AG08395 (cell line): ENCODE measurements at regions not wholly inside any gene's neighbourhood (a gene's known extent, or its start where the extent isn't known, plus 50 kb on each side); places are given as distances from the start of the nearest gene placed in this dataset.

ENCODE experiments used
- DNase-seq: peaks from one replicate; pipeline ENCODE4 v3.0.0; 2012; ENCODE audit warnings: mixed read lengths, low spot score

DNA sequence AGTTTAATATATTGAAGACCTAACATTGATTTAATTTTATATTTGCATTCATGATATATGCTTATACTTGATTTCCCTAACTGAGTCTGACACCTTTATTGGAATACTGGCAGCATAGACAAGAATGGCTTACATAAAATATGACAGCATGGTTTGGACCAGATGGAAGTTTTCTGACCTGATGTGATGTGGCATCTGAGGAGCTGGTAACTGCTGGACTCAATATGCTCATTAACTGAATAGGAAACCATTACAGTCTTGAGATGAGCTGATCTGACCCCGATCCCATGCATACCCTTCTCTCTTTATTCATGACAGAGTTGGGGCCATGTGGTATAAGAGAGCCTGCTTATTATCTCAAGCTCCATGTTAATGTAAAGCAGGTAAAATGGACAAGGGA lies 604.8 kb upstream of the SEL1L start:
- DNase-seq = no peak

DNA sequence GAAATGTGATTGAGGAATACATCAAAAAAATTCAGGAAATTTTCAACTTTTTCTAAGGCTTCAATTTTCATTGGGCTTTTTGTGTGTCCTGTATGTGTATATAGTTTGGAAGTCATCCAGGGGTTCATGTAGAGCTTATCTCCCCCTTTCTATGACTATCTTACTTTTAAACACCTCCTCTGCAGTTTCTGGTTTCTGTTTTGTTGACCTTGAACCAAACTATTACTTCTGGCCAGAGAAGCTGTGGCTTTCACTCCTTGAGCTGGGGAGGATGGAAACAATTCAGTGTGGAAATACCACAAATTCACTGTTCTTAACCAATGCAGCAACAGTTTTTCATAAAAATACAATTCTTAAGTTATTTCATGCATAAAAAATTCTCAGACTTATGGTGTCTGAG lies 613.2 kb upstream of the SEL1L start:
- no peak for DNase-seq

DNA sequence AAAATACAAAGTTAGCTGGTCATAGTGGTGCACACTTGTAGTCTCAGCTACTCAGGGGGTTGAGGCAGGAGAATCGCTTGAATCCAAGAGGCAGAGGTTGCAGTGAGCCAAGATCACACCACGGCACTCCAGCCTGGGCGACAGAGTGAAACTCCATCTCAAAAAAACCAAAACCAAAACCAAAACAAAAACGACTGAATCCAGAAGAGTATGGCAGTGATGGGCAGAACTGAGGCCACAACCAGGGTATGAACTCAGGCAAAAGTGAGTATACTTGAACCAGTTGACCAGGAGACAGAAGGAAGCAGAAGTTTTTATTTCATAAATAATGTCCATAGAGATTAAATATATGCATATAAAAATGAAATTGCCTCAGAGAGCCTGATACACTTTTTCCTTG lies 620.0 kb upstream of the SEL1L start:
- DNase-seq = no peak

DNA sequence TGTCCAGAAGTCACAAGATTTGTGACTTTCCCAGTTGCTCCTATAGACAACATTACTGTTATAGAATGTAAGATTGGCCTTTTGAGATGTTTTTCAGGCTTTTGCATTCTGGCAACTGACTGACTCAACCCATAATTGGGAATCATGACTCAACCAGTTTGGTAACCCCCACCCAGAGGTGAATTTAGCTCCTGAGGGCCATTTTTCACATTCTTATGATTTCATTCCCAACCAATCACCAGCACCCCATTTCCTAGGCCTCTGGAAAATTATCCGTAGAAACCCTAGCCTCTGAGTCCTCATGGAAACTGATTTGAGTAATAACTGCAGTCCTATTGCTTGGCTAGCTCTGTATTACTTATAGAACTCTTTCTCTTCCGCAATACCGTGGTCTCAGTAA lies 626.0 kb upstream of the SEL1L start:
- no peak for DNase-seq

- no peak for DNase-seq
These were observed 646.5 kb upstream of the SEL1L start for GRCh38 chr14:82180139-82180538.

GRCh38 chr14:82182646-82183045 lies 649.0 kb upstream of the SEL1L start:
- no peak for DNase-seq

DNA sequence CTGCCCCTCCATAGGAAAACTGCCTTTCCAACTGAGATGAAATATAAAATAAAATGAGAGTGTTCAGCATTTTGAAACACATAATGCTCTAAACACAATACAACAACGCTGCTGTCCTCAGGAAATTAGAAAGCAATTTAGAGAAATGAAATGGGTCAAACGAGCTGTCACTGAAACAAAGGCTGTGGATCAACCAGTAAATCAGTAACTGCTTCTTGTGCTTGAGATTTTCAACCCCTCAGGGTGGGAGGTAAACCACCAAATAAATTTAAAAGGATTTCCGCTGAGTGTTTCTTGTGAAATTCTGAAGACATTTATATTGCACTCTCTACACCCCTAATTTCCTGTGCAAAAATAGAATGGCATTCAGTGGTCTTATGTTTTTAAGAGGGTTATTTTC lies 657.1 kb upstream of the SEL1L start:
- DNase-seq = no peak

GRCh38 chr14:82192387-82192786 lies 658.7 kb upstream of the SEL1L start:
- DNase-seq = no peak

- no peak for DNase-seq
These were observed 689.6 kb upstream of the SEL1L start for GRCh38 chr14:82223276-82223675.

DNA sequence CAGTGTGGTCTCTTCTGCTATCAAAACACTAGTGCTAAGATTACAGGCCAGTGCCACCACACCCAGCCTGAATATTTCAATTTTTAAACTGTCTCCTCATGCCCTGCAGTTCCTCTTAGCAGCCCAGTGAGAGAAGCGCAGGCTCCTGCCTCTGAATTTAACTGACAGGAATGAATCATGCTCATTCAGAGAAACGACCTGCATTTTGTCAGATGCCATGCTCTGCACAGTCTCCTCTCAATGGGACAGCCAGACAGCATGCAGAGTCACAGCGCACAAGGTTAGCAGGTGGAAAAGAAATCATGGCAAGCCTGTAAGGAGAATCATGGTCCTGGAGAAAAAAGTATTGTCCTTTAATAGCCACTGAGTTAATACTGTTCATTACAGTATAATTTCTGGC lies 691.0 kb upstream of the SEL1L start:
- no peak for DNase-seq

GRCh38 chr14:82230748-82231147 lies 697.1 kb upstream of the SEL1L start:
- no peak for DNase-seq

GRCh38 chr14:82238649-82239048 lies 705.0 kb upstream of the SEL1L start:
- DNase-seq = no peak

DNA sequence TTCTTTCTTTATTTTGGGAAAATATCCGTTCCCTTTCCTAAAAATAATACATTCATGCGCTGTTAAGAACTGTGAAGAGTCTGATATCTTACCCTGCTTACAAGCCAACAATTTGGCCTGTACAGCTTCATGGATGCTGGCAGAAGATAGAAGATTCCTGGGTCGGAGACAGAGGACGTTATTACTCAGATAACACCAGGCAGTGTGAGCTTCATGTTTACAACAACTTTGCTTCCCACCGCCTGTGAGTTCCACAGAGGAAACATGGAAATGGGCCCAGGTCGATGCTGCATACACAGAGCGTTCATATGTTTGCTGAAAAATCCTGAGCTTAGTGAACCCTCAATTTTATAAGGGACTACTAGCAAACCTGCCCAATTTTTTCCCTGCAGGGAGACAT lies 705.6 kb upstream of the SEL1L start:
- no peak for DNase-seq

GRCh38 chr14:82244791-82245190 lies 711.1 kb upstream of the SEL1L start:
- DNase-seq = no peak

- DNase-seq = no peak
These were observed 717.8 kb upstream of the SEL1L start for GRCh38 chr14:82251494-82251893.

DNA sequence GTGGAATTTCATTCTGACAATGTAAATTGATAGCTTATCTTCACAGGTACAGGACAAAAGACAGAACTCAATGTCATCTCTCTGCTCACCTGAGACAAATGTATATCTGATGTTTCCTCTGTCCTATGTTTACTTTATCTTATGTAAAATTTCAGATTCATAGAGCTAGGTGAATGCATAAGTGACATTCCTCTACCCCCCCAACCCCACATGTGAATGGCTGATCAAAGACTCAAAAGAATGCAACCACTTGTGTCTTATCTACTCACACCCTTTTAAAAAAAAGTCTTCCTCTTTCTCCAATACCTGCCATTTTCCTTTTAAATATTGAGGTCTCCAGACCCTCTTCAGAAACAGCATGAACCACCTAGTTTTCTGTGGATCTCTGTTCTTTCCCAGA lies 736.6 kb upstream of the SEL1L start:
- no peak for DNase-seq

GRCh38 chr14:82298811-82299210 lies 765.2 kb upstream of the SEL1L start:
- no peak for DNase-seq

- no peak for DNase-seq
These were observed 775.5 kb upstream of the SEL1L start for GRCh38 chr14:82309199-82309598.

- DNase-seq = no peak
These were observed 780.2 kb upstream of the SEL1L start for GRCh38 chr14:82313889-82314288.

DNA sequence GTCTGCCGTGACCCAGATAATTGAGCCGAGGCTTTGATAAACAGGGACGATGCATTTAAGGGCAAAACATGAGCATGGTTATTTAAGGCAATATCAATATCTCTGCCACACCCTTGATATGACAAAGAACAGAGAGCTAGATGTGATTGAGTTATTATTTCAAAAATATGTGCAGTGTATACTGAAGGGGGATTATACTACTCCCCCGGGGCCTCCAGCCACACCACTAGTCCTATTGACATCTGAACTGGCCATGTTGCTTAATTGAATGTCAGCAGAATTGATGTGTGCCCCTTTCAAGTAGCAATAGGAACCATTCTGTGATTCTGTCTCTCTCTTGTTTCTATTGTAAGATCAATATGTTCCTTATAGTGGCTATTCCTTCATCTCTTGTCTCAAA lies 794.8 kb upstream of the SEL1L start:
- no peak for DNase-seq

DNA sequence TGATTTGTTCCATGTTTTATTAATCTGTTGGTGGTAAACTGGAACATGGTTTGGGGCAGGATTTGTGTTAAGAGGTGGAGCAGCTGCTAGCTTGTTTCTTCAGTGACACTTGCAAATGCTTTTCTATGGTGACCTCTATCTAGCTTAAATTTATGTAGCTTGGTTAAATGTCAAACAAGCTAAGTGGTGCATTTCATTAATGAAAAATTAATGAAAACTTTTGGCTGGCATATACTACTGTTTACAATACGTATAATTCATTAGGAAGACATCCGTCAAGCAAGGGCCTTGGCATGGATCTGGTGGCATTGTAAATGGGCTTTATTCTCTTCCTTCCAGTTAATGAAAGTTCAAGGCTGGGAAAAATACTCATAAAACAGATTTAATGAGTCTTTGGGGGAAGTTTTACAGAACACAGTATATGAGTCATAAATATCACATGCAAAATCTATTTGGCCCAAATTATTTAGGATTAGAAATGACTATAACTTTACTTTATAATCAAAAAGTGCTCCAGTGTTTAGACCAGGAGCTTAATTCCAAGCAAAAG lies 807.7 kb upstream of the SEL1L start:
- DNase-seq = no peak

GRCh38 chr14:82342596-82342995 lies 808.9 kb upstream of the SEL1L start:
- DNase-seq = no peak

DNA sequence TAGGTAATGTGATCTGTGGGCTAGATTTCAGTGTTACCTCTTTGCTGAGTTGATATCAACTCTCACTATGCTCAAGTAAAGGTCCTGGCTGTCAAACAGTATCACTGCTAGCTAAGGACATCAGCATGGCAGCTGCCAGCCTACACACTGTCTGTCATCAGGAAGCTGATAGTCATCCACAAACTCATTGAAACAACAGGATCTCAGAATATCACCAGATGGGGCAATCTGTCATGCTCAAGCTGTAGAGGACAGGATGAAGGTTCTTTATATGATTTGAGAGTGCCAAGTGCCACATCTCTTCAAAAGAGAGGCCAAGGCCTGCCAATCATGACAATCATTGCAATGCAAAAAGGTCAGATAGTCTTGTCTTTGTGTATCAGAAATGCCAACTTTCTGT lies 811.5 kb upstream of the SEL1L start:
- no peak for DNase-seq

DNA sequence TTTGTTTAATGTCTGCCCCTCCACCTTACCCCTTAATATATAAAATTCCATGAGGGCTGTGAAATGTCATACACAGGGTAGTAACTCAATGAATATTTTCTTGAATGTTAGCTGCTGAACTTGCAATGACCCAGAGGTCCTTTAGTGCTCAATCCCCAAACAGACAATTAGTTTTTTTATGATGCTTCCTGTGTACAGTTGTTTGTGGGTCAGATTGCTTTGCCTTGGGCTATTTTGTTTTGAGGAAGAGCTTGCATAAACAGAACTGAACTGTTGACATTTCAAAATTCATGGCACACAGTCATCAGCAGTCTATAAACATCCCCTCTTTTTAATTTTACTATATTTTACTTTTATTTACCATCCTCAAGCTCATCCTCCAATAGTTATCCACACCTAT lies 820.5 kb upstream of the SEL1L start:
- DNase-seq = no peak

- no peak for DNase-seq
These were observed 825.5 kb upstream of the SEL1L start for GRCh38 chr14:82359201-82359600.
